H1 (cell line): ENCODE measurements at regions not wholly inside any gene's neighbourhood (a gene's known extent, or its start where the extent isn't known, plus 50 kb on each side); places are given as distances from the start of the nearest gene placed in this dataset.

Experiments
- CTCF ChIA-PET: fragments of 300-600 bp; sonication (Branson Sonifier 250); formaldehyde crosslinking; loops from one replicate; lab custom pipeline; 2021; ENCODE audit not compliant: partially characterized antibody; lab: Charles Lee
- POLR2A ChIA-PET: fragments of 300-600 bp; sonication (Branson Sonifier 250); formaldehyde crosslinking; loops from one replicate; lab custom pipeline; 2021; ENCODE audit warnings: inconsistent platforms; ENCODE audit not compliant: partially characterized antibody; lab: Charles Lee
- DNase-seq, 2 experiments: peaks; one replicate each; pipeline versions ENCODE4 v3.0.0 to v3.0.0-alpha.2; 2010 to 2022; ENCODE audit warnings: low spot score in 2 of 2, low read depth in 1 of 2, mixed read lengths in 1 of 2
- FAIRE-seq: peaks from 2 replicates; lab custom pipeline; 2011; peaks lifted over from hg19 to GRCh38; lab: Jason Lieb, UNC
- H2AFZ ChIP-seq: 2 replicates; pipeline ENCODE4 v1.8.1; 2012; ENCODE audit warnings: low read length, inconsistent platforms
- H2AK5ac ChIP-seq: 2 replicates; pipeline ENCODE4 v1.6.1; 2013; ENCODE audit warnings: low read depth, low read length
- H2BK120ac ChIP-seq: replicated peaks from 2 replicates; pipeline ENCODE3; 2013; ENCODE audit warnings: low read depth, low read length, inconsistent platforms
- H2BK12ac ChIP-seq: 2 replicates; pipeline ENCODE4 v1.6.1; 2013; ENCODE audit warnings: low read depth, low read length
- H2BK15ac ChIP-seq: 2 replicates; pipeline ENCODE4 v1.6.1; 2013; ENCODE audit warnings: low read length
- H2BK20ac ChIP-seq: 2 replicates; pipeline ENCODE4 v1.6.1; 2013; ENCODE audit warnings: low read length
- H2BK5ac ChIP-seq: 2 replicates; pipeline ENCODE4 v1.6.1; 2013; ENCODE audit warnings: low read depth, low read length
- H3K14ac ChIP-seq: 2 replicates; pipeline ENCODE4 v1.6.1; 2013; ENCODE audit warnings: inconsistent platforms; ENCODE audit not compliant: insufficient read length
- H3K18ac ChIP-seq: 2 replicates; pipeline ENCODE4 v1.6.1; 2013; ENCODE audit warnings: low read length; ENCODE audit errors: extremely low read depth
- H3K23ac ChIP-seq: 2 replicates; pipeline ENCODE4 v1.6.1; 2013; ENCODE audit warnings: inconsistent platforms; ENCODE audit not compliant: insufficient read length
- H3K23me2 ChIP-seq: 2 replicates; pipeline ENCODE4 v1.6.1; 2013; ENCODE audit warnings: low read depth, low read length
- H3K27ac ChIP-seq: 2 replicates; pipeline ENCODE4 v1.6.1; 2011; ENCODE audit warnings: low read depth, low read length, inconsistent platforms
- H3K27me3 ChIP-seq, 4 experiments: replicated peaks in 1 of 4; 1 replicate in 1 of 4; 2 replicates in 3 of 4; pipeline versions ENCODE4 v1.6.1 to v1.8.1; 2011 to 2013; ENCODE audit warnings: low read length in 3 of 4, mild to moderate bottlenecking in 3 of 4, inconsistent platforms in 2 of 4, mixed read lengths in 2 of 4, moderate library complexity in 1 of 4; ENCODE audit not compliant: control insufficient read depth in 3 of 4, insufficient read depth in 3 of 4; ENCODE audit errors: extremely low read depth in 1 of 4
- H3K36me3 ChIP-seq, 4 experiments: 2 replicates each; pipeline versions ENCODE4 v1.6.1 to v1.8.1; 2011 to 2013; ENCODE audit warnings: mild to moderate bottlenecking in 4 of 4, low read length in 3 of 4, moderate library complexity in 2 of 4, control low read depth in 1 of 4, inconsistent platforms in 1 of 4; ENCODE audit not compliant: insufficient read depth in 4 of 4, control insufficient read depth in 2 of 4
- H3K4ac ChIP-seq: replicated peaks from 2 replicates; pipeline ENCODE3; 2013; ENCODE audit warnings: low read length, low read depth, mixed read lengths, inconsistent platforms; ENCODE audit not compliant: insufficient read length
- H3K4me1 ChIP-seq, 4 experiments: replicated peaks in 1 of 4; 1 replicate in 1 of 4; 2 replicates in 3 of 4; pipeline versions ENCODE4 v1.6.1 to v1.8.1; 2011 to 2013; ENCODE audit warnings: low read length in 3 of 4, inconsistent platforms in 2 of 4, mixed read lengths in 1 of 4; ENCODE audit not compliant: insufficient read depth in 4 of 4, control insufficient read depth in 3 of 4
- H3K4me2 ChIP-seq, 2 experiments: 2 replicates each; pipeline versions ENCODE4 v1.6.1 to v1.8.1; 2011 to 2013; ENCODE audit warnings: low read depth in 2 of 2, low read length in 2 of 2, control low read depth in 1 of 2, inconsistent platforms in 1 of 2, mild to moderate bottlenecking in 1 of 2; ENCODE audit not compliant: insufficient read depth in 1 of 2
- H3K4me3 ChIP-seq, 4 experiments: fragments of 200-600, 300-600 bp in 1 of 4; sonication (generic), shearing (Covaris generic), sonication (Bioruptor Twin) in 1 of 4; 2 replicates each; pipeline versions ENCODE4 v1.5.1 to v1.8.1; 2011 to 2016; ENCODE audit warnings: low read length in 4 of 4, low read depth in 3 of 4, control low read depth in 2 of 4, inconsistent platforms in 2 of 4, mild to moderate bottlenecking in 2 of 4, mixed read lengths in 1 of 4, moderate library complexity in 1 of 4; ENCODE audit not compliant: insufficient read depth in 2 of 4; ENCODE audit errors: extremely low read depth in 1 of 4
- H3K56ac ChIP-seq: replicated peaks from 2 replicates; pipeline ENCODE3; 2013; ENCODE audit warnings: low read depth, mild to moderate bottlenecking, mixed read lengths, low read length, inconsistent platforms; ENCODE audit not compliant: insufficient read length
- H3K79me1 ChIP-seq: 2 replicates; pipeline ENCODE4 v1.6.1; 2013; ENCODE audit warnings: low read depth, low read length, control low read depth
- H3K79me2 ChIP-seq, 2 experiments: 2 replicates each; pipeline versions ENCODE4 v1.6.1 to v1.8.1; 2012 to 2013; ENCODE audit warnings: low read length in 2 of 2, mild to moderate bottlenecking in 2 of 2, inconsistent platforms in 1 of 2; ENCODE audit not compliant: insufficient read depth in 2 of 2, control insufficient read depth in 1 of 2
- H3K9ac ChIP-seq, 4 experiments: replicated peaks in 1 of 4; 1 replicate in 1 of 4; 2 replicates in 3 of 4; pipeline versions ENCODE4 v1.6.1 to v1.8.1; 2011 to 2013; ENCODE audit warnings: low read depth in 3 of 4, low read length in 3 of 4, control low read depth in 2 of 4, mild to moderate bottlenecking in 2 of 4, moderate library complexity in 2 of 4, inconsistent platforms in 1 of 4; ENCODE audit errors: extremely low read depth in 1 of 4
- H3K9me3 ChIP-seq, 2 experiments: 2 replicates each; pipeline versions ENCODE4 v1.6.1 to v1.8.1; 2012 to 2013; ENCODE audit warnings: mild to moderate bottlenecking in 2 of 2, moderate library complexity in 2 of 2, control low read depth in 1 of 2, inconsistent platforms in 1 of 2, low read depth in 1 of 2, low read length in 1 of 2, mixed read lengths in 1 of 2; ENCODE audit not compliant: insufficient read depth in 2 of 2
- H4K20me1 ChIP-seq, 2 experiments: replicated peaks in 1 of 2; 2 replicates each; pipeline versions ENCODE3 to v1.8.1; 2011 to 2013; ENCODE audit warnings: inconsistent platforms in 2 of 2, low read length in 2 of 2, mild to moderate bottlenecking in 1 of 2; ENCODE audit not compliant: insufficient read depth in 2 of 2, control insufficient read depth in 1 of 2
- H4K5ac ChIP-seq: 2 replicates; pipeline ENCODE4 v1.6.1; 2013; ENCODE audit warnings: low read length, low read depth, mixed read lengths, inconsistent platforms; ENCODE audit not compliant: insufficient read length
- H4K8ac ChIP-seq: 2 replicates; pipeline ENCODE4 v1.8.0; 2013; ENCODE audit warnings: mild to moderate bottlenecking, moderate library complexity, low read length, inconsistent platforms; ENCODE audit not compliant: insufficient read depth; ENCODE audit errors: extremely low read depth
- H4K91ac ChIP-seq: replicated peaks from 2 replicates; pipeline ENCODE3; 2013; ENCODE audit warnings: low read length, mixed read lengths, inconsistent platforms; ENCODE audit not compliant: insufficient read length
- BACH1 ChIP-seq: IDR thresholded peaks from 2 replicates; pipeline ENCODE4 v1.6.1; 2012; ENCODE audit warnings: low read length, improper control_type of control experiment
- KDM4A ChIP-seq: IDR thresholded peaks from one replicate; pipeline ENCODE4 v1.7.1; 2012; ENCODE audit warnings: low read depth, mild to moderate bottlenecking, moderate library complexity, low read length, inconsistent platforms; ENCODE audit not compliant: severe bottlenecking
- RBBP5 ChIP-seq: IDR thresholded peaks from 2 replicates; pipeline ENCODE4 v1.7.1; 2012; ENCODE audit warnings: low read depth, mild to moderate bottlenecking, inconsistent platforms, low read length, moderate library complexity, borderline replicate concordance
- RNF2 ChIP-seq: fragments of 200-900, 300-1000 bp; sonication (generic); IDR thresholded peaks from 2 replicates; pipeline ENCODE4 v1.7.1; 2016; ENCODE audit warnings: borderline replicate concordance, low read depth, mild to moderate bottlenecking, antibody characterized with exemption, low read length; ENCODE audit not compliant: poor library complexity, severe bottlenecking; ENCODE audit errors: missing control alignments
- SAP30 ChIP-seq: fragments of 300-600 bp; sonication (generic); IDR thresholded peaks from 2 replicates; pipeline ENCODE4 v1.7.1; 2012; ENCODE audit warnings: low read length, moderate library complexity, mild to moderate bottlenecking, inconsistent platforms; ENCODE audit not compliant: insufficient read depth, insufficient replicate concordance
- SP1 ChIP-seq: IDR thresholded peaks from 2 replicates; pipeline ENCODE4 v1.6.1; 2011; ENCODE audit warnings: low read depth, low read length
- TAF7 ChIP-seq: optimal IDR thresholded peaks from 2 replicates; pipeline ENCODE3; 2011; ENCODE audit warnings: low read depth, mild to moderate bottlenecking, inconsistent platforms, low read length, moderate library complexity, borderline replicate concordance
- ZNF274 ChIP-seq: IDR thresholded peaks from 2 replicates; pipeline ENCODE4 v1.7.0; 2012; ENCODE audit warnings: low read length, borderline replicate concordance; ENCODE audit errors: extremely low read depth
- WGBS, 2 experiments: shearing (Covaris generic) in 1 of 2; methylation state at CpG; one replicate each; pipeline versions ENCODE4 v1.1.6 to v1.1.7; 2013 to 2015; ENCODE audit warnings: low lambda C conversion rate in 2 of 2, mixed read lengths in 2 of 2, inconsistent platforms in 1 of 2, low coverage in 1 of 2, missing lambda C conversion rate in 1 of 2; ENCODE audit not compliant: insufficient replicate concordance in 2 of 2, insufficient coverage in 1 of 2, insufficient read length in 1 of 2; ENCODE audit errors: extremely low coverage in 1 of 2, missing lambda C conversion rate in 1 of 2; 5-methylcytosine and 5-hydroxymethylcytosine counted together

- DNase-seq (no peak), FAIRE-seq (no peak)
- no peak overlapping the region for H2BK120ac ChIP-seq
- no peak overlapping the region for H3K9ac ChIP-seq
- no peak overlapping the region for H2BK15ac ChIP-seq
- no peaks in the 10 kb centered on the region for H3K9me3 ChIP-seq
- TF ChIP-seq RNF2: no peak
- TF ChIP-seq RBBP5: no peak
- TF ChIP-seq KDM4A: no peak
- no peak for TF ChIP-seq ZNF274
- TF ChIP-seq TAF7: no peak
- no peak for TF ChIP-seq SAP30
- no peak for TF ChIP-seq SP1
- TF ChIP-seq BACH1: no peak
- WGBS, 2 experiments: 78% methylated on average over 7 of the region's 7 CpGs; no CpG with 5 or more reads in 1 of the 2 experiments
- H4K5ac ChIP-seq: no peak overlapping the region
- H3K23ac ChIP-seq: no peak overlapping the region
- no peaks in the 10 kb centered on the region for H3K36me3 ChIP-seq
- H3K4ac ChIP-seq: no peak overlapping the region
- ChIA-PET POLR2A (no interaction called here), CTCF (interaction anchor here (1.3 kb wide), 1 partner anchor 150 kb away, joined by 3 read pairs; no protein-coding TSS in a partner anchor)
- no peak overlapping the region for H2BK5ac ChIP-seq
- no peak overlapping the region for H2BK12ac ChIP-seq
- no peak overlapping the region for H4K8ac ChIP-seq
- H3K4me2 ChIP-seq: no peak overlapping the region
- no peak overlapping the region for H3K4me3 ChIP-seq
- H3K56ac ChIP-seq: no peak overlapping the region
- peaks cover 9% of the 10 kb centered on the region; the same call in 1 of the 2 replicates for H3K23me2 ChIP-seq
- no peaks in the 10 kb centered on the region for H3K79me1 ChIP-seq
- no peak overlapping the region for H2AK5ac ChIP-seq
- peaks cover 0 to 4% (median 1%) of the 10 kb centered on the region in 4 experiments; a peak in 4 of 7 replicates for H3K4me1 ChIP-seq
- no peak overlapping the region for H3K14ac ChIP-seq
- H2AFZ ChIP-seq: no peak overlapping the region
- peaks cover 0 to 14% (median 10%) of the 10 kb centered on the region in 4 experiments; a peak in 6 of 7 replicates for H3K27me3 ChIP-seq
- no peak overlapping the region for H3K18ac ChIP-seq
- H4K91ac ChIP-seq: no peak overlapping the region
- no peak overlapping the region for H2BK20ac ChIP-seq
- H3K79me2 ChIP-seq: no peaks in the 10 kb centered on the region
- H3K27ac ChIP-seq: no peak overlapping the region
- no peaks in the 10 kb centered on the region for H4K20me1 ChIP-seq
Measured at GRCh38 chr19:29875931-29876330, 64.1 kb downstream of the CCNE1 start.
